CD4-positive, alpha-beta T cell (primary cell): ENCODE measurements at regions not wholly inside any gene's neighbourhood (a gene's known extent, or its start where the extent isn't known, plus 50 kb on each side); places are given as distances from the start of the nearest gene placed in this dataset.

Source experiments
- ATAC-seq: fragments of 200-7000 bp; cut with Tn5 transposase; one replicate; pipeline ENCODE4 v1.10.0; 2022; ENCODE audit warnings: mild to moderate bottlenecking; ENCODE audit not compliant: poor library complexity
- CTCF ChIA-PET: fragments of 350-600 bp; sonication (Branson Sonifier 250); formaldehyde crosslinking; loops from one replicate; lab custom pipeline; 2021; ENCODE audit warnings: antibody characterized with exemption, inconsistent platforms; lab: Charles Lee
- POLR2A ChIA-PET: fragments of 350-600 bp; sonication (Branson Sonifier 250); formaldehyde crosslinking; loops from one replicate; lab custom pipeline; 2021; ENCODE audit warnings: antibody characterized with exemption, inconsistent platforms; lab: Charles Lee
- DNase-seq, 14 experiments: peaks; one replicate each; pipeline ENCODE4 v3.0.0-alpha.2; 2013 to 2020; ENCODE audit warnings: mixed read lengths in 2 of 14
- H3K27ac ChIP-seq, 2 donors: one replicate each; pipeline versions ENCODE4 v1.5.1 to v1.7.0; 2013; ENCODE audit warnings: low read length in 2 of 2, low read depth in 1 of 2, mild to moderate bottlenecking in 1 of 2
- H3K27me3 ChIP-seq, 2 experiments: 1 replicate in 1 of 2; 2 replicates in 1 of 2; pipeline versions ENCODE4 v1.6.1 to v1.7.0; 2013; ENCODE audit warnings: low read length in 2 of 2, control low read depth in 1 of 2, mild to moderate bottlenecking in 1 of 2, moderate library complexity in 1 of 2; ENCODE audit not compliant: insufficient read depth in 2 of 2, control insufficient read depth in 1 of 2
- H3K36me3 ChIP-seq: one replicate; pipeline ENCODE4 v1.6.1; 2013; ENCODE audit warnings: low read length, control low read depth; ENCODE audit not compliant: insufficient read depth
- H3K4me1 ChIP-seq: one replicate; pipeline ENCODE4 v1.6.1; 2013; ENCODE audit warnings: low read length, control low read depth; ENCODE audit not compliant: insufficient read depth
- H3K4me3 ChIP-seq: one replicate; pipeline ENCODE4 v1.5.1; 2013; ENCODE audit warnings: mild to moderate bottlenecking, low read length, moderate library complexity
- H3K9me3 ChIP-seq, 2 experiments: 1 replicate in 1 of 2; 2 replicates in 1 of 2; pipeline versions ENCODE4 v1.6.1 to v1.7.0; 2013; ENCODE audit warnings: low read length in 2 of 2, mild to moderate bottlenecking in 2 of 2, control low read depth in 1 of 2, moderate library complexity in 1 of 2; ENCODE audit not compliant: control insufficient read depth in 1 of 2, insufficient read depth in 1 of 2
- H3K27ac Mint-ChIP-seq: one replicate; pipeline ENCODE4 v1.8.0; 2020; ENCODE audit warnings: mixed read lengths
- H3K27me3 Mint-ChIP-seq: one replicate; pipeline ENCODE4 v1.8.0; 2021; ENCODE audit warnings: mixed read lengths
- H3K36me3 Mint-ChIP-seq: one replicate; pipeline ENCODE4 v1.8.0; 2021; ENCODE audit warnings: low read depth, mixed read lengths
- H3K4me1 Mint-ChIP-seq: one replicate; pipeline ENCODE4 v1.8.0; 2021; ENCODE audit warnings: low read depth, mixed read lengths
- H3K4me3 Mint-ChIP-seq: one replicate; pipeline ENCODE4 v1.8.0; 2020; ENCODE audit warnings: mild to moderate bottlenecking, mixed read lengths
- H3K9me3 Mint-ChIP-seq: one replicate; pipeline ENCODE4 v1.8.0; 2020; ENCODE audit warnings: mixed read lengths
- CTCF ChIP-seq: fragments of 200-600 bp; IDR thresholded peaks from one replicate; pipeline ENCODE4 v1.8.0; 2022; ENCODE audit warnings: antibody characterized with exemption, mild to moderate bottlenecking
- intact Hi-C, 2 experiments: fragments of 100-400 bp; cut with DNase I in 1 of 2; cut with micrococcal nuclease in 1 of 2; formaldehyde crosslinking; loops; one replicate each; pipeline versions ENCODE4 v1.15.1 to v1.9.0; 2023 to 2025; cut with DNase I, micrococcal nuclease

- Histone ChIP-seq H3K27ac (no peak overlapping the region), H3K4me3 (no peak overlapping the region), H3K36me3 (no peaks in the 10 kb centered on the region), H3K27me3 (no peaks in the 10 kb centered on the region), H3K9me3 (no peaks in the 10 kb centered on the region), H3K4me1 (no peaks in the 10 kb centered on the region)
- DNase-seq (no peak), ATAC-seq (no peak)
- H3K27ac Mint-ChIP-seq: no peak overlapping the region
- TF ChIP-seq CTCF: no peak
- intact Hi-C loops: loop anchor here in 1 of 2 experiments (10.0 kb wide), 1 partner anchor 460 kb away; no protein-coding TSS in a partner anchor
- no peak overlapping the region for H3K4me3 Mint-ChIP-seq
- H3K4me1 Mint-ChIP-seq: no peaks in the 10 kb centered on the region
- no peaks in the 10 kb centered on the region for H3K9me3 Mint-ChIP-seq
- no peaks in the 10 kb centered on the region for H3K36me3 Mint-ChIP-seq
- H3K27me3 Mint-ChIP-seq: no peaks in the 10 kb centered on the region
- CTCF ChIA-PET: no interaction called here
- POLR2A ChIA-PET: no interaction called here
Observed at GRCh38 chr6:6785163-6785521, 196.6 kb downstream of the LY86 start.

DNA sequence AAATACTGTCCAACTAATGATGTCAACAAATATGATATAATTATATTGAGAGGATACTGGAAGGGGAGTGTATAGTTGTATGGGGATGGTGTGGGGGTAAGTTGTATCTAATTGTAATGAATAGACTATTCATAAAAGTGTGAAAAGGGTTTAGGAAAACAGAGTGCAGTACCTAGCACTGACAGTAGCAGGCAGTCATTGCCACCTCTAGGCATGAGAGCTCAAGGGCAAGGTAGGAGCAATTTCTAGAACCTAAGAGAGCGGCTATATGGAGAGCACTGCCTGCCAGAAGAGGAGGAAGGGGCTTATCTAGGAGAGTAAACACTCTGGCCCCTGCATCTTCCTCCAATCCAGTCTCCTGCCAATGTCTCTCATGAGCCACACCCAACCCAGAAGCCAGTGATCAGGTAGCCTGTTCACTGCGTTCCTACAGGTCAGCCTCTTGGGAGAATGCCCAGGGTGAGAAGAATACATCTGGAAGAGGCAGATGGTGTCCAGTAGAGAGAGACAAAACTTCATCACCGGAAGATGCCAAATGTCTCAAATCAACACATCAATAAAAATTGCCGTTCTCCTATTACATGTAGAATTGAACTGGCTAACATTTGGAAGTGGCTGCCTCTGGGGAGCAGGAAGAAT, 200.0 kb downstream of the LY86 start:
- Mint-ChIP-seq H3K36me3 (no peaks in the 10 kb centered on the region), H3K27me3 (no peaks in the 10 kb centered on the region), H3K4me3 (no peak overlapping the region), H3K27ac (no peak overlapping the region), H3K4me1 (no peaks in the 10 kb centered on the region), H3K9me3 (no peaks in the 10 kb centered on the region)
- DNase-seq (peak in 2 of 14 experiments; percentile 40 to 44), ATAC-seq (peak; percentile 80)
- Histone ChIP-seq H3K27ac (no peak overlapping the region), H3K4me1 (no peaks in the 10 kb centered on the region), H3K36me3 (no peaks in the 10 kb centered on the region), H3K4me3 (no peak overlapping the region), H3K27me3 (no peaks in the 10 kb centered on the region), H3K9me3 (no peaks in the 10 kb centered on the region)
- ChIA-PET CTCF (interaction anchor here (1.0 to 1.1 kb wide), 2 partner anchors 51 to 450 kb away, joined by 3 to 5 read pairs; no protein-coding TSS in a partner anchor), POLR2A (no interaction called here)
- intact Hi-C loops: loop anchor here in 1 of 2 experiments (10.0 kb wide), 1 partner anchor 456 kb away; no protein-coding TSS in a partner anchor
- no peak for TF ChIP-seq CTCF

DNA sequence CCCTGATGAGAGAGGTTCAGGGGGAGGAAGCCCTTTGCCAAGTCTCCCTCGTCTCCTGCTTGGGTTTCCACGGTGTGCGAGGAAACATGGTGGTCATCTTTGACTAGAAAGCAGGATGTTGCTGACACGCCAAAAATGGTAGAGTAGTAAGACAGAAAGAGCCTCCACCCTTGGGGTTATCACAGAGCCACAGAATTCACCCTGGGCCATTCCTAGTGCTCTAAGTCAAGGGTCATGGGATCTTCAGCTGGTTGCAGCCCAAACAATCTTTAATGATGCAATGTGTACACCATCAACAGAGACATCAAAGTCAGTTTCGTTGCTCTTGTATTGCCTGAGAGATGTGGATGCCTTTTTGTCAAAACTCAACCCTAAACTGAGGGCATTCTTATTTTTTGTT, 201.9 kb downstream of the LY86 start:
- intact Hi-C loops: no loop called here
- ChIA-PET POLR2A (no interaction called here), CTCF (no interaction called here)
- Mint-ChIP-seq H3K9me3 (no peaks in the 10 kb centered on the region), H3K27me3 (no peaks in the 10 kb centered on the region), H3K4me3 (no peak overlapping the region), H3K4me1 (peaks cover 6% of the 10 kb centered on the region), H3K27ac (no peak overlapping the region), H3K36me3 (no peaks in the 10 kb centered on the region)
- Histone ChIP-seq H3K9me3 (no peaks in the 10 kb centered on the region), H3K4me3 (no peak overlapping the region), H3K27ac (no peak overlapping the region), H3K36me3 (no peaks in the 10 kb centered on the region), H3K4me1 (no peaks in the 10 kb centered on the region), H3K27me3 (no peaks in the 10 kb centered on the region)
- TF ChIP-seq CTCF: no peak
- no peak for DNase-seq
- no peak for ATAC-seq
